ENCODE measurements at regions not wholly inside any gene's neighbourhood (a gene's known extent, or its start where the extent isn't known, plus 50 kb on each side); places are given as distances from the start of the nearest gene placed in this dataset.

GRCh38 chr1:14067036-14067435 lies 367.0 kb downstream of the PRDM2 start:
- Mint-ChIP-seq H3K9me3 (no peaks in the 10 kb centered on the region), H3K27ac (no peak overlapping the region), H3K27me3 (ENCODE audit: low read depth) (peaks cover 15% of the 10 kb centered on the region), H3K4me3 (no peak overlapping the region), H3K36me3 (ENCODE audit: low read depth) (no peaks in the 10 kb centered on the region), H3K4me1 (peaks cover 5% of the 10 kb centered on the region)
- TF ChIP-seq CTCF (IDR thresholded peaks at IDR 0.05; ENCODE audit: unreplicated experiment in 3 of 3): no peak

- H3K36me3 Mint-ChIP-seq (ENCODE audit: low read depth): no peaks in the 10 kb centered on the region
- H3K9me3 Mint-ChIP-seq: no peaks in the 10 kb centered on the region
- H3K27me3 Mint-ChIP-seq (ENCODE audit: low read depth): peaks cover 15% of the 10 kb centered on the region
- H3K27ac Mint-ChIP-seq: no peak overlapping the region
- H3K4me1 Mint-ChIP-seq: peaks cover 5% of the 10 kb centered on the region
- no peak overlapping the region for H3K4me3 Mint-ChIP-seq
- TF ChIP-seq CTCF (IDR thresholded peaks at IDR 0.05; ENCODE audit: unreplicated experiment in 3 of 3): no peak
These were observed 367.7 kb downstream of the PRDM2 start for GRCh38 chr1:14067711-14068110.

- Mint-ChIP-seq H3K4me3 (no peak overlapping the region), H3K36me3 (ENCODE audit: low read depth) (no peaks in the 10 kb centered on the region), H3K27me3 (ENCODE audit: low read depth) (peaks cover 7% of the 10 kb centered on the region), H3K4me1 (no peaks in the 10 kb centered on the region), H3K27ac (no peak overlapping the region), H3K9me3 (no peaks in the 10 kb centered on the region)
- TF ChIP-seq CTCF (IDR thresholded peaks at IDR 0.05; ENCODE audit: unreplicated experiment in 3 of 3): no peak
These were observed 371.6 kb downstream of the PRDM2 start for GRCh38 chr1:14071581-14071980.

DNA sequence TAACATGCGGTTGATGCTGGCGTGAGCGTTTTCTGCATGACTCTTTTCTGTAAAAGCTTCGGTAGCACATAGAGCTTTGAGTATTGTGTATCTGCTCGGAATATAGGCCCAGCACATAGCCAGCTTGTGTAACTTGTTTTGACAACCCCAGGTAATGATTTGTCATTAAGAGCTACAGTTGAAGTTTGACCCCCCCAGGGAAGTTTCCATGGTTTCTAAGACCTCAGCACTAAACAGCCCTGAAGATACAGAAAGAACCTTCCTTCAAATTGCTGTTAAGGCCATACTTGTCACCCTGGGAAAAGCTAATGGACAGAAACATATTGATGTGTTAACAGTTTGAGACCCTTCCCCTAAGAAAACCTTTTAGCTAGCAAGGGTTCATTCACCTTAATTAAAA lies 380.7 kb downstream of the PRDM2 start:
- Mint-ChIP-seq H3K27me3 (ENCODE audit: low read depth) (peaks cover 7% of the 10 kb centered on the region), H3K9me3 (no peaks in the 10 kb centered on the region), H3K27ac (no peak overlapping the region), H3K4me3 (no peak overlapping the region), H3K4me1 (no peaks in the 10 kb centered on the region), H3K36me3 (ENCODE audit: low read depth) (no peaks in the 10 kb centered on the region)
- TF ChIP-seq CTCF (IDR thresholded peaks at IDR 0.05; ENCODE audit: unreplicated experiment in 3 of 3): no peak

- H3K9me3 Mint-ChIP-seq: no peaks in the 10 kb centered on the region
- H3K4me1 Mint-ChIP-seq: no peaks in the 10 kb centered on the region
- H3K36me3 Mint-ChIP-seq (ENCODE audit: low read depth): no peaks in the 10 kb centered on the region
- no peak overlapping the region for H3K27ac Mint-ChIP-seq
- no peak overlapping the region for H3K4me3 Mint-ChIP-seq
- peaks cover 5% of the 10 kb centered on the region for H3K27me3 Mint-ChIP-seq (ENCODE audit: low read depth)
- no peak for TF ChIP-seq CTCF (IDR thresholded peaks at IDR 0.05; ENCODE audit: unreplicated experiment in 3 of 3)
These were observed 382.3 kb downstream of the PRDM2 start for GRCh38 chr1:14082331-14082730.

DNA sequence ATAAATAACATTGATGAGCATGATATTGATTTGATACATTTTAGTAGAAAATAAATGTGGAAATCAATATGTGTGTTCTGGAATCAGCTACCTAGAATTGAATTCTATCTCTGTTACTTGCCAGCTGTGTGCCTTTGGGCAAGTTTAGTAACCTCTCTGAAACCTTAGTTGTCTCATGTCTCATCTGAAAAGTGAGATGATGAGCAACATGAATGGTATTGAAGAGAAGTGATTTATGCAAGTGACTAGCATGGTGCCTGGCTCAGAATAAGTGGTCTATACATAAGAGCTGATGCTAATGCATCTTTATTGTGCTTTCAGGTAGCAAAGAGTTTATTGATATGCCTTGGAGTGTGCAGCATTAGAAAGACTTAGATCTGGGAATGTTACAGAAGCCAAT lies 383.3 kb downstream of the PRDM2 start:
- no peaks in the 10 kb centered on the region for H3K9me3 Mint-ChIP-seq
- H3K36me3 Mint-ChIP-seq (ENCODE audit: low read depth): no peaks in the 10 kb centered on the region
- no peak for TF ChIP-seq CTCF (IDR thresholded peaks at IDR 0.05; ENCODE audit: unreplicated experiment in 3 of 3)
- H3K4me1 Mint-ChIP-seq: no peaks in the 10 kb centered on the region
- no peak overlapping the region for H3K27ac Mint-ChIP-seq
- no peaks in the 10 kb centered on the region for H3K27me3 Mint-ChIP-seq (ENCODE audit: low read depth)
- no peak overlapping the region for H3K4me3 Mint-ChIP-seq
